Left cardiac atrium (tissue), 4 donors: ENCODE measurements at regions not wholly inside any gene's neighbourhood (a gene's known extent, or its start where the extent isn't known, plus 50 kb on each side); places are given as distances from the start of the nearest gene placed in this dataset.
A peak's percentile ranks its signal among the peaks of the same experiment; 100 is the strongest.
"Not testable (repeated sequence)": the region's sequence is repeated elsewhere in the genome, so short reads cannot be mapped to it uniquely, and the experiment has no call there.

Experiments
- ATAC-seq, 2 donors: fragments of 200-7000 bp; cut with Tn5 transposase; one replicate each; pipeline ENCODE4 v1.9.1; 2020; ENCODE audit warnings: mild to moderate bottlenecking in 2 of 2, moderate library complexity in 2 of 2
- DNase-seq: peaks from one replicate; pipeline ENCODE4 v3.0.0-alpha.2; 2020
- intact Hi-C, 2 donors: fragments of 100-400 bp; cut with DNase I; formaldehyde crosslinking; loops; one replicate each; pipeline versions ENCODE4 v1.14.1 to v1.15.1; 2022 to 2023
- donor health status: DM: no; HTN: yes; CAD: no.
- donor health status: DM: no; HTN: yes; CAD: no; lungs with severe emphysema.
- donor health status: DM: yes; HTN: yes; CAD: no.
- donor health status: Dilated cardiomyopathy.

GRCh38 chr7:112986256-112987031 lies 100.2 kb downstream of the GPR85 start:
- ATAC-seq: peak; percentile 38 to 81
- no peak for DNase-seq
- intact Hi-C loops: no loop called here

GRCh38 chr7:112985377-112985987 lies 101.1 kb downstream of the GPR85 start:
- intact Hi-C loops: no loop called here
- ATAC-seq (peak; percentile 34 to 77), DNase-seq (no peak)

- intact Hi-C loops: no loop called here
- DNase-seq: no peak
- no peak for ATAC-seq
These were observed 104.1 kb downstream of the GPR85 start for GRCh38 chr7:112982441-112983063.

GRCh38 chr7:112981966-112982365 lies 104.7 kb downstream of the GPR85 start:
- intact Hi-C loops: no loop called here
- DNase-seq (no peak), ATAC-seq (no peak)

DNA sequence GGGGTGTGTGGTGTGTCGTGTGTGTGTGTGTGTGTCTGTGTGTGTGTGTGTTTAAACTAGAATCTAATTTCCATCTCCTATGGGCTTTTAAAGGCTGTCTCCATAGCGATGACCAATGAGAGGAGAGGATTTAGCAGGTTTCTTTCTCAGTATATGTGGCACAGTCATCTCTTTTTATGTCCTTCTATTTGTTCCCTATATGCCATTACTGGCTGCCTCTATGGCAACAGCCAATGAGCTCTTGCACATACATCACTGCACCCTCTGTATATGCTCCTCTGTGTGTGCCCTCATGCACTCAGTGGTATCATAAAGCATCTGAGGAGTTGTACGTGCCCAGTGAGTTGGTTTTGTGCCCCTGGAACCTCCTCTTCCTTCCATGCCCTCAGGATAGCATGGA lies 107.6 kb downstream of the GPR85 start:
- DNase-seq, ATAC-seq, intact Hi-C loops: not testable (repeated sequence)

DNA sequence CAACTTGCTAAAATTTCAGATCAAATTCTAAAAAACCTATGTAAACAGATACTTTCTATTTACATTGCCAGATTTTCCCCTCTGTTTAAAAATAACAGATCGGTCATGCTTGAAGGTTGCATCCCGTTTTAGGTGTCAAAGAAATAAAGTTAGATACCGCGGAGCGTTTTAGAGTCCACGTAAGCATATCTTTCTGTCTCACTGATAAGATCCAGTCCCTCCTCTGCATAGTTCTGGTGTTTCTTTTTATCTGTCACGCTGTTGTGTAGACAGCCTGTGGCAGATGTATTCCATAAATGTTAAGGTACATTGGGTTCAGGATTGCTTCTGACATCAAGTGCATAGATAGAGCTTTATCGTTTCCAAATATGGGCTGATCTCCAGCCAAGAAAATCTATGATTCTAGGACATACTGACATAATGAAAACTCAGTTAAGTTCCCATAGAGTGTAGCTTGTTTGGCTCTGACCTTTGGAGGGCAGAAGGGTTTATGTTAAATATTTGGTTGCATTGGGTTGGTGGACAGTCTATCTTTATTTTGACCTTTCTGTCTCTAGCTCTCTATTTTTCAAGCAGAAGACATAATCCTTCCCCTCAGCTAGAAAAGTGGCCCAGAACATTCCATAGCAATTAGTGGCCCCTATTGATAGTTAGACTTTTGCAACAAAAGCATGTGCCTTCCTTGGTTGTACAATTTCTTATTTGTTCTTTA lies 109.2 kb downstream of the GPR85 start:
- intact Hi-C loops, DNase-seq: not testable (repeated sequence)
- ATAC-seq: peak; percentile 96

GRCh38 chr7:112970771-112971170 lies 115.9 kb downstream of the GPR85 start:
- ATAC-seq (peak in 1 of 2 donors; percentile 60), DNase-seq (no peak)
- intact Hi-C loops: no loop called here

DNA sequence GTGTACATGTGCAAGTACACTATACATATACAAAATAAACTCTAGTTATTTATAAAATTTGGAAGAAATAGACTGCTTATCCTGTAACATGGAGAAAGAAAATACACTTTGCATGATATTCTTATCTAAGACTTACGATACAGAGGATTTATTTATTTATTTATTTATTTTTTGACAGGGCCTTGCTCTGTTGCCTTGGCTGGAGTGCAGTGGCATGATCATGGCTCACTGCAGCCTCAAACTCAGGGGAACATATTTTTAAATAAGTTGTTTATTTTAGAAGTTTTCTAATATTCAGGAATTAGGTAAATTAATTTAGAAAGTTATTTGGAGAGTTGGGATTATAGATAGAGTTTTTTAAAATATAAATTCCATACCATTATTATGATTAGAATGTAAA lies 116.7 kb downstream of the GPR85 start:
- ATAC-seq (no peak), DNase-seq (no peak)
- intact Hi-C loops: no loop called here

DNA sequence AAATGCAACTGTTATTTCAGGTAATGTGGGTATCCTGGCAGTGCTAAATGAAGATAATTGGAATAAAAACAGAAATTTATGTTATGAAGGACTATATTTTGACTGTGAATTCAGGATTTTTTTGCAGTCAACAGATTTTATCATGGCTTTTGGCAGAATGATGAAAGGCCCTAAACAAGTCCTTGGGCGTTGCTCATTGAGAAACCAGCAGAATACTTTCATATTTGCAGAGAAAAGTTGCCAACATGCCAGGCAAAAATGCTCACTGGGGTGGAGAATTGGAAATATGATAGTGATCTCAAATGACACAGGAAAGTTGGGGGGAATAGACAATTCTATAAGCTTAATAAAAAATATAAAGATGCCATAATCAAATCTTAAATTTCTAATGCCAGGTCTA lies 121.1 kb downstream of the GPR85 start:
- intact Hi-C loops: no loop called here
- ATAC-seq: no peak
- no peak for DNase-seq

GRCh38 chr7:112963634-112964033 lies 123.0 kb downstream of the GPR85 start:
- intact Hi-C loops: no loop called here
- ATAC-seq: no peak
- DNase-seq: no peak

DNA sequence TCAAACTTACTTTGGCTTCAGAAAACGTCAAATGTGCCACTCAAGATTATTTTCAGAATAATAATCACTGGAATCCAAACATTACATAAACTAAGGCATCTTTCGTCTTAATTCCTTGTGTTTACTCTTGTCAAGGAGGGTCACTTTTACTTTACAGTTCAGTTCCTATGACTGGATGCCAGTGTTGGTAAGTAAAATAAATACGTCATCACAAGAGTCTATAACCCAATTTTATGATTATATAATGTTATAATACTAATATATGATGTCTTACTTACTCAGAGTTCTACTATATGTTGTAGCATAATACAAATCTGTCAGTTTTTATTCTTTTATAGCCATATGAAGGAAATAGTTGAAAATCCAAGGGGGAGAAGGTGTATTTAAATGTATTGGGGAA lies 123.8 kb downstream of the GPR85 start:
- intact Hi-C loops: no loop called here
- DNase-seq (no peak), ATAC-seq (no peak)

GRCh38 chr7:112959276-112959675 lies 127.4 kb downstream of the GPR85 start:
- DNase-seq (no peak), ATAC-seq (no peak)
- intact Hi-C loops: no loop called here

- ATAC-seq (no peak), DNase-seq (no peak)
- intact Hi-C loops: no loop called here
These were observed 127.9 kb downstream of the GPR85 start for GRCh38 chr7:112958775-112959174.

GRCh38 chr7:112957901-112958300 lies 128.7 kb downstream of the GPR85 start:
- ATAC-seq: no peak
- intact Hi-C loops: no loop called here
- no peak for DNase-seq

DNA sequence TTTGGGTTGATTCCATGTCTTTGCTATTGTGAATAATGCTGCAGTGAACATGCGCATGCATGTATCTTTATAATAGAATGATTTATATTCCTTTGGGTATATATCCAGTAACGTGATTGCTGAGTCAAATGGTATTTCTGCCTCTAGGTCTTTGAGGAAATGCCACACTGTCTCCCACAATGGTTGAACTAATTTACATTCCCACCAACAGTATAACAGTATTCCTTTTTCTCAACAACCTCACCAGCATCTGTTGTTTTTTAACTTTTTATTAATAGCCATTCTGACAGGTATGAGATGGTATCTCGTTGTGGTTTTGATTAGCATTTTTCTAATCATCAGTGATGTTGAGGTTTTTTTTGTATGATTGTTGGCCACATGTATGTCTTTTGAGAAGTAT lies 133.6 kb downstream of the GPR85 start:
- ATAC-seq, intact Hi-C loops, DNase-seq: not testable (repeated sequence)

DNA sequence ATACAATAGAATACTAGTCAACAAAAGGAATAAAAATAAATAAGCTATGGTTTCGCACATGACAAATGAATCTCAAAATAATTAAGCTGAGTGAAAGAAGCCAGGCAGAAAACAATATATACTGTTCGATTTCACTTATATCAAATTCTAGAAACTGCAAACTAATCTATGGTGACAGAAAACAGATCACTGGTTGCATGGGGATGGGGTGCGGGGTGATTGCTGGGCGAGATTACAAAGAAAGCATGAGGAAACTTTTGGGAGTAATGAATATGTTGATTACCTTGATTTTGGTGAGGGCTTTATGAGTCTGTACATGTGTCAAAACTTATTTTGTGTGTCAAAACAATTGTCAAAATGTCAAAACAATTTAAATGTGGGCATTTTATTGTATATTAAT lies 135.6 kb downstream of the GPR85 start:
- DNase-seq (no peak), ATAC-seq (no peak)
- intact Hi-C loops: no loop called here

DNA sequence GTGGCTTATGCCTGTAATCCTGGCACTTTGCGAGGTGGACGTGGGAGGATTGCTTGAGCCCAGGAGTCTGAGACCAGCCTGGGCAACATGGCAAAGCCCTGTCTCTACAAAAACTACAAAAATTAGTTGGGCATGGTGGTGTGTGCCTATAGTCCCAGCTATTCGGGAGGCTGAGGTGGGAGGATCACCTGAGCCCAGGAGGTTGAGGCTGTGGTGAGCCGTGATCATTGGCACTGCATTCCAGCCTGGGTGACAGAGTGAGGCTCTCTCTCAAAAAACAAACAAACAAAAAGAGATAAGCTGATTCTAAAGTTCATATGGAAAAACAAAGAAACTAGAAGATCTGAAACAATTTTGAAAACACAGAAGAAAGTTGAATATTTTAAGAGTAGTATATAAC lies 136.9 kb downstream of the GPR85 start:
- intact Hi-C loops, ATAC-seq, DNase-seq: not testable (repeated sequence)

- DNase-seq (no peak), ATAC-seq (no peak)
- intact Hi-C loops: no loop called here
These were observed 140.3 kb downstream of the GPR85 start for GRCh38 chr7:112946350-112946749.

DNA sequence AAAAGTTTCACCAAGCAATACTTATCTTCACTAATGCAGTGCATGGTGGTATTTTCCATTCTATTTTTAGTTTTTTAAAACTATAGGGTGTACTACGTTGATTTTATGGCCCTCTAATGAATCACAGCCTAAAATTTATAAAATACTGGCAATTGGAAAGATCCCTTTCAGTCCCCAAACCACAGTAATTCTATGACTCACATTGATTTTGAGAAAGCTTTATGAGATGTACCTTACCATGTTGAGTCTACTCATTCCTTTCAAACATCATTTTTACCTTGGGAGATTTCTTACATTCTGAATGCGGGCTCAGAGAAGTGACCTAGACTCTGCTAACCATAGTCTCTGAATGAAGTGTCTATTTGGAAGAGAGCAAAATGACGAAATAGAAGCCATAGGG lies 141.6 kb downstream of the GPR85 start:
- ATAC-seq (no peak), DNase-seq (no peak)
- intact Hi-C loops: no loop called here

DNA sequence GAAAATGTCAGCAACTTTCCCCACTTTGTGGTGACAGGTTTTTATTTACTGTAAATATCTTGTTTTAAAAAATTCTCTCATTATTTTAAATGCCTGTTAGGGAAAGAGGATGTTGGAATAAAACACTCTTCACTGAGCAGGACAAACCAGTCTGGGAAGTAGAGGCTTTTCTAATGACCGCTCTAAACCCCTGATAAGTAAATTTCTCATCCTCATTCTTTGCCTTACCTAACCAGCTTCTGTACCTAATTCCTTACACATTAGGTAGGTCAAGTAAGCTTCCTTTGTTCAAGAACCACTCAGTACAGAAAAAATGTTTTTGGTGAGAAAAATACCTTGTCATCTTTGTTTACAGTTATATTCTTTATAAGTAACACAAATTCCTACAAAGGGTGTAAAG lies 143.6 kb downstream of the GPR85 start:
- intact Hi-C loops: no loop called here
- DNase-seq: no peak
- no peak for ATAC-seq
